ENCODE measurements at regions not wholly inside any gene's neighbourhood (a gene's known extent, or its start where the extent isn't known, plus 50 kb on each side); places are given as distances from the start of the nearest gene placed in this dataset.

DNA sequence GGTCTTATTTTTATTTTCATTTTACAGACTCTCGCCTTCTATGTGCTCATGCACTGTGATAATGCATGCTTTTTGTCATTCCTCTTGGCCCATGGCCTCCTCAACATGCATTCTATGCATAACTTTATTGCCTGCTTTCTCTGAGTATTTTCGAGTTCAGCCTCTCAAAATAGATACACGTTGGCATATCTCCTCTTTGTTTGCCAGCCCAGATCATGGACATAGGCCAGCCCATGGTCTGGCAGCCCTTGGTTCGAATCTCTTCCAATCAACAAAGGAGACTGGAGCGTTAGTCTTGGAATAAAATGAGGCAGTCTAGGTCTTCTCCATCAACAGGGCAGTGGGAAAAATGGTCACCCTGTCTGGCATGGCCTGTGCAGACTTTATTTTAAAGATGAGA lies 279.5 kb upstream of the ADAMTS16 start:
- TF ChIP-seq, protein P1, sequence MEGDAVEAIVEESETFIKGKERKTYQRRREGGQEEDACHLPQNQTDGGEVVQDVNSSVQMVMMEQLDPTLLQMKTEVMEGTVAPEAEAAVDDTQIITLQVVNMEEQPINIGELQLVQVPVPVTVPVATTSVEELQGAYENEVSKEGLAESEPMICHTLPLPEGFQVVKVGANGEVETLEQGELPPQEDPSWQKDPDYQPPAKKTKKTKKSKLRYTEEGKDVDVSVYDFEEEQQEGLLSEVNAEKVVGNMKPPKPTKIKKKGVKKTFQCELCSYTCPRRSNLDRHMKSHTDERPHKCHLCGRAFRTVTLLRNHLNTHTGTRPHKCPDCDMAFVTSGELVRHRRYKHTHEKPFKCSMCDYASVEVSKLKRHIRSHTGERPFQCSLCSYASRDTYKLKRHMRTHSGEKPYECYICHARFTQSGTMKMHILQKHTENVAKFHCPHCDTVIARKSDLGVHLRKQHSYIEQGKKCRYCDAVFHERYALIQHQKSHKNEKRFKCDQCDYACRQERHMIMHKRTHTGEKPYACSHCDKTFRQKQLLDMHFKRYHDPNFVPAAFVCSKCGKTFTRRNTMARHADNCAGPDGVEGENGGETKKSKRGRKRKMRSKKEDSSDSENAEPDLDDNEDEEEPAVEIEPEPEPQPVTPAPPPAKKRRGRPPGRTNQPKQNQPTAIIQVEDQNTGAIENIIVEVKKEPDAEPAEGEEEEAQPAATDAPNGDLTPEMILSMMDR (conservative IDR thresholded peaks at IDR 0.05; ENCODE audit: low read length) = no peak
- TF ChIP-seq EZH2phosphoT487 (IDR thresholded peaks at IDR 0.05; ENCODE audit: borderline replicate concordance, low read depth, low read length) = no peak

Measured in OCI-LY7 (cell line).